ENCODE measurements at regions not wholly inside any gene's neighbourhood (a gene's known extent, or its start where the extent isn't known, plus 50 kb on each side); places are given as distances from the start of the nearest gene placed in this dataset.

- TF ChIP-seq CTCF (IDR thresholded peaks at IDR 0.05) (no peak), POLR2A (IDR thresholded peaks at IDR 0.05) (no peak)
Measured at GRCh38 chr12:25827747-25828146, 130.7 kb upstream of the RASSF8 start.

Measured in esophagus squamous epithelium (tissue), 4 donors.